COR-L47 (cell line): ENCODE measurements at regions not wholly inside any gene's neighbourhood (a gene's known extent, or its start where the extent isn't known, plus 50 kb on each side); places are given as distances from the start of the nearest gene placed in this dataset.
"Not testable (repeated sequence)": the region's sequence is repeated elsewhere in the genome, so short reads cannot be mapped to it uniquely, and the experiment has no call there.

Source experiments
- DNase-seq: peaks from one replicate; lab custom pipeline; 2025; lab: John Stamatoyannopoulos, UW

- DNase-seq = no peak
These were observed 417.7 kb upstream of the GYPC start for GRCh38 chr2:126238251-126238650.

GRCh38 chr2:126239320-126239955 lies 416.5 kb upstream of the GYPC start:
- no peak for DNase-seq

DNA sequence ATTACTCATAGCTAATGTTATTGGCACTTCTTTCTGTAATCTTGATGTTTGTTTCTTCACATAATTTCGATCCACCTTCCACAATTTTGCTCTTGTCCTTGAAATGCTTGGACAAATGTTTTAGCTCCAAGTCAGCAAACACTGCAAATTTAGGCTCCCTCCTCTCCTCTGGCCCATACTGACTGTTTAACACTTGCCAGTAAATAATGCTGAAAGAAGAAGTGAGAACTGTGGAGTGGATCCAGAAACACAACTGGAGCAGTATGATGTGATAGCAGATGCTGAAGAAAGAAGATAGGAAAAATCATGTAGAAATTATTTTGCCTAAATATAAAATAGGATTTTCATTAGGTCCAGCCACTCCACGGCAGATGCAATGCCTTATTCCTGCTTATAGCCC lies 415.0 kb upstream of the GYPC start:
- no peak for DNase-seq

DNA sequence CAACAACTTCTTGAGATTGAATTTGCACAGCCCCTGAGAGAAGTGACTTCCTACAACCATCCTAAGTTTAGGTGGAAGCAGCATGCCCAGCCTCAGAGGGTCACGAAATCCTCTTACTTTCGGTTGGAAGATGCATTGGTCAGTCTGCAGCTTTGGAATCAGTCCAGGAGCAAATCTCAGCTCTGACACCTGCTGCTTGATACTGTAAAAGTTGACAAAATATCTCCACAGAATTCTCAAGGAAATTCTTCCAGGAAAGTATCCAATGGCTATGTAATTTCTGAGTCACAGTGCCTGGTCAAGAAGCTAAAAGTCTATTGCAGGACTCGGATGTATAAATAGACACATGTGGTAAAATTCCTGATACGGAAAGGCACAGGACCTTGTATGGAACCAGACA lies 414.5 kb upstream of the GYPC start:
- DNase-seq = no peak

DNA sequence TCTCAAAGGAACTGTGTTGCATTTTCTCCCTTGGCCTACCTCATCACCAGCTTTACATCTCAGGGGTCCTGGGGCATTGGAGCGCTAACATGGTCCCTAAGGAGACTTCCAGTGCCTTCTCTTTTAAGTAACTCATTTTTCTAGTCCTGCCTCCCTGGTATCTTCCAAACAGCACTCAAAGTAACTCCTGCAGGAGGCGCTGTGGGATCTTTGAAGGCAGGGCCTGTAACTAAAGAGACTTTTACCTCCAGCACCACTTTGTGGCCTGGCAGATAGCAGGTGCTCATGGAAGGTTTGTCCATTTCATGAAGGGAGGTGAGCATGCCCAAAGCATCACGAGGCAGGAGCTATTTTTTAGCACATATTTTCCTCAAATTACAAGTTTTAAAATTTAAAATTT lies 411.0 kb upstream of the GYPC start:
- no peak for DNase-seq

GRCh38 chr2:126253669-126254068 lies 402.3 kb upstream of the GYPC start:
- no peak for DNase-seq

GRCh38 chr2:126264625-126265024 lies 391.3 kb upstream of the GYPC start:
- no peak for DNase-seq

DNA sequence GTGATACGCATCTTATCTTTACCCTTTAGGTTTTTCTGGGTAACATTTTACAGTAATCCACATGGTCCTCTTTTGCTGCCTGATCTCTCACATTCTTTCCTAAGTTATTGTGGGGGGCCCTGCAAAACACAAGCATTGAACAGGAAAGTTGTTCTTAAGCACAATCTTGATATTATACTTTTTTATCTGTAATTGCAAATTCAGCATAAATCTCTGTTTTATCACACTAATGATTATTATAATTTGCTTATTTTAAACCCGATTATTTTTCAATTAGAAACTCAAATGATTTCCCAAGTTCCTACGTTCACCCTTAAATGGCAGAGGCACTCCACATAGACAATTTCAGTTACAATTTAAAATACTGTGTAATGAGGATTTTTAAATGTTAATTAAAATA lies 386.0 kb upstream of the GYPC start:
- no peak for DNase-seq

DNA sequence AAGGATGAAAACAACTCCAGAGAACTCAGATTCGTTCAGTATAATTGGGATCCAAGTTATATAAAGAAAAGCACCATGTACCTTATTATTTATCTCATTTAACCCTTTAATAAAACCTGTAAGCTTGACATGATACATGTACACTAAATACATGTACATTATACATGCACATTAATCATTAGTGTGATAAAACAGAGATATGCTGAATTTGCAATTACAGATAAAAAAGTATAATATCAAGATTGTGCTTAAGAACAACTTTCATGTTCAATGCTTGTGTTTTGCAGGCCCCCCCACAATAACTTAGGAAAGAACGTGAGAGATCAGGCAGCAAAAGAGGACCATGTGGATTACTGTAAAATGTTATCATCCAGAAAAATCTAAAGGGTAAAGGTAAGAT lies 385.4 kb upstream of the GYPC start:
- no peak for DNase-seq

DNA sequence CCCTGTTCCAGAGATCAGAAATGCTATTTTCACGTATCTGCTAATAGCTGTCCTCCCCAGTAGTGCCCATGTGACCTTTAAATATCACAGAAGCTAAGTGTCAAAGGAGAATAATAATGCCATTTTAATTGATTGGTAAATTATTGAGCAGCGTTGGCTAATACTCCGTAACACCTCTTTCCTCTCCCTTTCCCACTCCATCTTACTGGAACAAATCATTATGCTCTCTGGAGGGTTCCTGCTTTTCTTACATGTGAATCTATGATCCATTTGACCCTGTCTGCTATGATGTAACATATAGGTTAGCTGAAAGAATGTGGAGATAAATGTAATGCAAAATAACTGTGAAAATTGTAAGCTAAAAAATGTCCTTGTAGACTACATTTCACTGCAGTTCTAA lies 383.6 kb upstream of the GYPC start:
- DNase-seq = no peak

GRCh38 chr2:126275098-126275497 lies 380.9 kb upstream of the GYPC start:
- DNase-seq = no peak

DNA sequence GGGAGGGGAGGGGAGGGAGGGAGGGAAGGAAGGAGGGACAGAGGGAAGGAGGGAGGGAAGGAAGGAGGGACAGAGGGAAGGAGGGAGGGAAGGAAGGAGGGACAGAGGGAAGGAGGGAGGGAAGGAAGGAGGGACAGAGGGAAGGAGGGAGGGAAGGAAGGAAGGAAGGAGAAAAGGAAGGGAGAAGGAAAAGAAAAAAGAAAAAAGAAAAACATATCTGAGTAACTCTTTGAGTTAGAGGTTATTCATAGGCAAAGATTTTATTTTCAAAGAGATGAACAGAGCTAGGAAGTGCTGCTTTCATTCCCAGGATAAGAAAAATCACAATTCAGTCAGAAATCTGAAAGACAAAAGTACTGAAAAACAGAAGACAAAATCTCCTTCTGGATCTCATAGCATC lies 379.7 kb upstream of the GYPC start:
- DNase-seq = not testable (repeated sequence)

GRCh38 chr2:126288362-126288761 lies 367.6 kb upstream of the GYPC start:
- no peak for DNase-seq

- not testable (repeated sequence) for DNase-seq
These were observed 362.0 kb upstream of the GYPC start for GRCh38 chr2:126293962-126294361.

DNA sequence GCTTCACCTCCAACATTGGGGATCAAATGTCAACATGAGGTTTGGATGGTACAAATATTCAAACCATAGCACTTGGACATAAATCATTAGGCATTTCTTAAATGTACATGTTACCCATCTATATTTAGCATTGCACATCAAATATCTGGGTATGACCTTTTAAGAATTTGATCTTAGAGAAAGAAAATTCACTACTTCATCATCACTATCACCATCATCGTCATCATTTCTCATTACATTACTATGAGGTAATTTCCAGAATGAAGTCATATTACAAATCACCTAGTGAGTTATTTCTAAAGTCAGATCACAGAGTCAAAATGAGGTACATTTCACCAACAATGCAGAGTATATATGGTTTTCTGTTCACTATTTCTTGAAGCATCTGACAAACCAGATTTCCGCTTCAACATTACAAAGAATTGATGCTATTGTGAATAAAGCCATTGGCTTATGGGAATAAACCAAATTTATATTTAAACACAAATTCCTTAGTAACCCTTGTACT lies 356.4 kb upstream of the GYPC start:
- DNase-seq = no peak

DNA sequence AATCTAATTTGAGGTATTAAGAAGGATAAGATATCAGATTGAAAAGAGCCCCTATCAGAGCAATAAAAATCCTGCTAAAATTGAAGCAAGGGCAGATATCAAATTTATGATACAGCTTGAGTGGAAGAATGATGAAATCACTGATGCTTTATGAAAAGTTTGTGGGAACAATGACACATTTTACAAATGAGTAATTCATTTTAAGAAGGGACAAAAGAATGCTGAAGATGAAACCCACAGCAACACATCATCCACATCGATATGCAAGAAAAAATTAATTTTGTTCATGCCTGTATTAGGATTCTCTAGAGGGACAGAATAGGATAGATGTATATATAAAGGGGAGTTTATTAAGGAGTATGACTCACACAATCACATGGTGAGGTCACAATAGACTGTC lies 355.6 kb upstream of the GYPC start:
- DNase-seq = no peak

- DNase-seq = no peak
These were observed 353.9 kb upstream of the GYPC start for GRCh38 chr2:126302043-126302442.

DNA sequence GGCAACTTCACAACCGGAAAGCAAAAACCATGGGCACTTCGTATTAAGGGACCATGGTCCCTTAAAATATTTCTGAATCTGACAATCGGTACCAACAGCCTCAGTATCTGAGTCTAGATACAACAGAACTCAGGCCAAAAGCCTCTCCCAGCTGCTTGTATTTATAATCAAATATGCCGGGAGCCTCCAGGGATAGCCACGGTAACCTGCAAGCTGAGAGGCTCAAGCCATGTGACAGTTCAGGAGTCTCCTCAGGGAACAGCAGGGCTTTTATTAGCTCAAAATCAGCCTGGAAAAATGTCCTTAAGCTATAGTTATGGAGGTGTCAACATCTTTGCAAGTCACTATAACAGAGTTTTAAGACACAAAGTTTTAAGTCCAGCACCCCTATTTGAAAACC lies 352.8 kb upstream of the GYPC start:
- no peak for DNase-seq

DNA sequence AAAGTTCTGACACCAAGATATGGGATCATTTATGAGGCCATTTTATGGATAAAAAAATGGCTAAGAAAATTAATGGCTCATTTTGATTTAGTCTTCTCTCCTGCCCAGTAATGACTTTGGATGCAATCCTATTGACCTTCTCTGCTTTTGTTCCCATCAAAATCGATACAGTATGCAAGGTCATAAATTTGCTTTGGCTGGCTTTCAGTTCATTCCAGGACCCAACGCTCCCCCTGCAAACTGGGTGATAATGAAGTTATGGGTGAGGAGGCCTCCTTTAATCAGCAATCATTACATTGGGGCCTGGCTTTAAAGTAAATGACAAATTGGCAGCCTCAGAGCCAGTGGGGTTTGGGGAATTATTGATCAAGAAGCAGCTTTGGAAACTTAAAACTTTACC lies 351.8 kb upstream of the GYPC start:
- no peak for DNase-seq

- DNase-seq = no peak
These were observed 349.4 kb upstream of the GYPC start for GRCh38 chr2:126306539-126306938.

DNA sequence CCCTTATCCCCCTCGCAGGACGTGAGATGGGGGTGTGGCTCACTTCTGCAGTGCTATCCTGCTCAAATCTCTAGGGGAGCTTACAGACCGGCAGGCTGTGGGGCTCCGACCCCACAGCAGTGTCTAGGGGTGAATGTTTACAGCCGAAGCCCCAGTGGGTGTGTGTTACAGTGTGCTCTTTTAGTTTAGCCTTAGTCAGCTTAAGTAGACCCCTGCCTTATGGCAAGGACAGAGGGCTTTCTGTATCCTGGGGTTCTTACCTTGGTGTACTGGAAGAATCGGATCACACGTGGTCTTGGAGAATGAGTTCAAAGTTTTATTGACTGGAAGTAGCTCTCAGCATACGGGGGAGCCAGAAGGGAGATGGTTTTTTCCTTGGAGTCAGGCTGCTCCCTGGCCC lies 348.2 kb upstream of the GYPC start:
- DNase-seq = no peak

GRCh38 chr2:126309185-126309584 lies 346.8 kb upstream of the GYPC start:
- DNase-seq = no peak

- no peak for DNase-seq
These were observed 343.4 kb upstream of the GYPC start for GRCh38 chr2:126312579-126312978.

GRCh38 chr2:126315828-126316227 lies 340.1 kb upstream of the GYPC start:
- no peak for DNase-seq
